Hepatocyte (in vitro differentiated cells): ENCODE measurements at regions not wholly inside any gene's neighbourhood (a gene's known extent, or its start where the extent isn't known, plus 50 kb on each side); places are given as distances from the start of the nearest gene placed in this dataset.

Experiments
- DNase-seq: peaks from one replicate; pipeline ENCODE4 v3.0.0-alpha.2; 2016; ENCODE audit warnings: low spot score
- H2AFZ ChIP-seq: fragments of 200-600 bp; sonication (generic); 2 replicates; pipeline ENCODE4 v1.6.0; 2016; ENCODE audit warnings: antibody characterized with exemption, mild to moderate bottlenecking
- H3K27ac ChIP-seq: fragments of 200-600 bp; sonication (generic); 2 replicates; pipeline ENCODE4 v1.5.1; 2016; ENCODE audit warnings: mild to moderate bottlenecking
- H3K27me3 ChIP-seq: fragments of 200-600 bp; sonication (generic); 2 replicates; pipeline ENCODE4 v1.6.1; 2016
- H3K36me3 ChIP-seq: fragments of 200-600 bp; sonication (generic); replicated peaks from 2 replicates; pipeline ENCODE4 v1.5.1; 2016; ENCODE audit warnings: low read depth; ENCODE audit not compliant: insufficient read depth
- H3K4me1 ChIP-seq: fragments of 200-600 bp; sonication (generic); 2 replicates; pipeline ENCODE4 v1.5.1; 2016; ENCODE audit warnings: mild to moderate bottlenecking, moderate library complexity; ENCODE audit not compliant: insufficient read depth
- H3K4me2 ChIP-seq: fragments of 200-600 bp; sonication (generic); 2 replicates; pipeline ENCODE4 v1.6.0; 2016
- H3K4me3 ChIP-seq: fragments of 200-600 bp; sonication (generic); 2 replicates; pipeline ENCODE4 v1.5.1; 2016; ENCODE audit warnings: mild to moderate bottlenecking
- H3K79me2 ChIP-seq: fragments of 200-600 bp; sonication (generic); 2 replicates; pipeline ENCODE4 v1.6.0; 2017; ENCODE audit warnings: mild to moderate bottlenecking
- H3K9me2 ChIP-seq: fragments of 200-600 bp; sonication (generic); replicated peaks from 2 replicates; pipeline ENCODE4 v1.6.0; 2017; ENCODE audit warnings: mild to moderate bottlenecking; ENCODE audit not compliant: insufficient read depth
- H3K9me3 ChIP-seq: fragments of 200-600 bp; sonication (generic); 2 replicates; pipeline ENCODE4 v1.5.1; 2016; ENCODE audit warnings: low read depth, mild to moderate bottlenecking
- H4K20me1 ChIP-seq: fragments of 200-600 bp; sonication (generic); 2 replicates; pipeline ENCODE4 v1.6.0; 2016; ENCODE audit warnings: mild to moderate bottlenecking; ENCODE audit not compliant: insufficient read depth, poor library complexity, severe bottlenecking
- CTCF ChIP-seq: fragments of 200-600 bp; sonication (generic); IDR thresholded peaks from 2 replicates; pipeline ENCODE4 v1.5.1; 2016; ENCODE audit warnings: antibody characterized with exemption, mild to moderate bottlenecking; ENCODE audit not compliant: poor library complexity
- EZH2 ChIP-seq: fragments of 200-600 bp; sonication (generic); IDR thresholded peaks from 2 replicates; pipeline ENCODE4 v1.6.1; 2016; ENCODE audit warnings: antibody characterized with exemption, mild to moderate bottlenecking, borderline replicate concordance
- EZH2phosphoT487 ChIP-seq: fragments of 200-600 bp; sonication (generic); IDR thresholded peaks from one replicate; pipeline ENCODE4 v1.6.1; 2018; ENCODE audit warnings: antibody characterized with exemption, mild to moderate bottlenecking, low read depth, moderate library complexity; ENCODE audit not compliant: unreplicated experiment, severe bottlenecking
- WGBS: methylation state at CpG from one replicate; pipeline ENCODE4 v1.1.6; 2016; ENCODE audit warnings: low lambda C conversion rate; ENCODE audit errors: missing lambda C conversion rate; 5-methylcytosine and 5-hydroxymethylcytosine counted together

- TF ChIP-seq CTCF (no peak), EZH2 (no peak), EZH2phosphoT487 (no peak)
- H3K9me3 ChIP-seq, result no peaks in the 10 kb centered on the region
These were observed 2269.3 kb upstream of the RAG2 start for GRCh38 chr11:38867338-38867737.

GRCh38 chr11:38865922-38866321 lies 2267.9 kb upstream of the RAG2 start:
- H3K27me3 ChIP-seq, result no peaks in the 10 kb centered on the region
- no peak overlapping the region for H2AFZ ChIP-seq
- TF ChIP-seq EZH2phosphoT487 (no peak), EZH2 (no peak), CTCF (no peak)
- H3K4me1 ChIP-seq, result no peaks in the 10 kb centered on the region
- no peak overlapping the region for H3K27ac ChIP-seq
- no peak overlapping the region for H3K4me2 ChIP-seq
- no peaks in the 10 kb centered on the region for H3K9me3 ChIP-seq
- H4K20me1 ChIP-seq, result no peaks in the 10 kb centered on the region
- H3K4me3 ChIP-seq, result no peak overlapping the region
- H3K79me2 ChIP-seq, result no peaks in the 10 kb centered on the region
- 78% methylated on average over 2 of the region's 2 CpGs for WGBS
- no peak for DNase-seq
- no peaks in the 10 kb centered on the region for H3K9me2 ChIP-seq
- H3K36me3 ChIP-seq, result no peaks in the 10 kb centered on the region

More at GRCh38 chr11:38867338-38867737, 2269.3 kb upstream of the RAG2 start:
- Histone ChIP-seq H3K36me3 (no peaks in the 10 kb centered on the region), H3K9me2 (no peaks in the 10 kb centered on the region), H3K4me2 (no peak overlapping the region), H3K4me1 (no peaks in the 10 kb centered on the region), H2AFZ (no peak overlapping the region), H3K27me3 (no peaks in the 10 kb centered on the region), H3K4me3 (no peak overlapping the region), H4K20me1 (no peaks in the 10 kb centered on the region), H3K79me2 (no peaks in the 10 kb centered on the region), H3K27ac (no peak overlapping the region)
- no peak for DNase-seq
- 79% methylated on average over 3 of the region's 3 CpGs for WGBS

GRCh38 chr11:38842991-38843390 lies 2245.0 kb upstream of the RAG2 start:
- WGBS, result 96% methylated on average over 2 of the region's 2 CpGs
- no peak for TF ChIP-seq CTCF
- TF ChIP-seq EZH2, result no peak
- no peak for TF ChIP-seq EZH2phosphoT487

GRCh38 chr11:38839071-38839470 lies 2241.0 kb upstream of the RAG2 start:
- no peak for DNase-seq
- no peak overlapping the region for H3K4me3 ChIP-seq
- H2AFZ ChIP-seq, result no peak overlapping the region
- no peaks in the 10 kb centered on the region for H3K4me1 ChIP-seq
- no peaks in the 10 kb centered on the region for H4K20me1 ChIP-seq
- H3K27me3 ChIP-seq, result no peaks in the 10 kb centered on the region
- H3K9me3 ChIP-seq, result no peaks in the 10 kb centered on the region
- H3K79me2 ChIP-seq, result no peaks in the 10 kb centered on the region
- no peak overlapping the region for H3K27ac ChIP-seq
- 93% methylated on average over 3 of the region's 3 CpGs for WGBS
- H3K36me3 ChIP-seq, result no peaks in the 10 kb centered on the region
- H3K4me2 ChIP-seq, result no peak overlapping the region
- TF ChIP-seq CTCF, result no peak
- no peak for TF ChIP-seq EZH2
- no peak for TF ChIP-seq EZH2phosphoT487
- no peaks in the 10 kb centered on the region for H3K9me2 ChIP-seq

More at GRCh38 chr11:38842991-38843390, 2245.0 kb upstream of the RAG2 start:
- no peak overlapping the region for H3K4me2 ChIP-seq
- H3K79me2 ChIP-seq, result no peaks in the 10 kb centered on the region
- H3K27me3 ChIP-seq, result no peaks in the 10 kb centered on the region
- H3K9me3 ChIP-seq, result no peaks in the 10 kb centered on the region
- no peak for DNase-seq
- H3K9me2 ChIP-seq, result no peaks in the 10 kb centered on the region
- H3K27ac ChIP-seq, result no peak overlapping the region
- no peaks in the 10 kb centered on the region for H4K20me1 ChIP-seq
- no peak overlapping the region for H3K4me3 ChIP-seq
- H3K36me3 ChIP-seq, result no peaks in the 10 kb centered on the region
- no peak overlapping the region for H2AFZ ChIP-seq
- H3K4me1 ChIP-seq, result no peaks in the 10 kb centered on the region
